ENCODE measurements at regions not wholly inside any gene's neighbourhood (a gene's known extent, or its start where the extent isn't known, plus 50 kb on each side); places are given as distances from the start of the nearest gene placed in this dataset.

- no peak for TF ChIP-seq CTCF (IDR thresholded peaks at IDR 0.05; ENCODE audit: control insufficient read depth, extremely low read depth, insufficient read depth)
- DNase-seq (ENCODE audit: low read depth) = no peak
- no peak overlapping the region for H3K4me3 ChIP-seq (ENCODE audit: low read depth, low read length)
Measured at GRCh38 chr13:58181111-58181510, 549.6 kb downstream of the PCDH17 start.

GRCh38 chr13:58187881-58188280 is 556.3 kb downstream of the PCDH17 start:
- DNase-seq (ENCODE audit: low read depth) = no peak
- TF ChIP-seq CTCF (IDR thresholded peaks at IDR 0.05; ENCODE audit: control insufficient read depth, extremely low read depth, insufficient read depth) = no peak
- no peak overlapping the region for H3K4me3 ChIP-seq (ENCODE audit: low read depth, low read length)

GRCh38 chr13:58190577-58190976 is 559.0 kb downstream of the PCDH17 start:
- no peak for TF ChIP-seq CTCF (IDR thresholded peaks at IDR 0.05; ENCODE audit: control insufficient read depth, extremely low read depth, insufficient read depth)
- no peak overlapping the region for H3K4me3 ChIP-seq (ENCODE audit: low read depth, low read length)
- DNase-seq (ENCODE audit: low read depth) = no peak

GRCh38 chr13:58191754-58192153 is 560.2 kb downstream of the PCDH17 start:
- no peak for TF ChIP-seq CTCF (IDR thresholded peaks at IDR 0.05; ENCODE audit: control insufficient read depth, extremely low read depth, insufficient read depth)
- no peak overlapping the region for H3K4me3 ChIP-seq (ENCODE audit: low read depth, low read length)
- DNase-seq (ENCODE audit: low read depth) = no peak

- no peak overlapping the region for H3K4me3 ChIP-seq (ENCODE audit: low read depth, low read length)
- DNase-seq (ENCODE audit: low read depth) = no peak
- TF ChIP-seq CTCF (IDR thresholded peaks at IDR 0.05; ENCODE audit: control insufficient read depth, extremely low read depth, insufficient read depth) = no peak
Measured at GRCh38 chr13:58202099-58202498, 570.6 kb downstream of the PCDH17 start.

GRCh38 chr13:58207501-58207900 is 576.0 kb downstream of the PCDH17 start:
- no peak for DNase-seq (ENCODE audit: low read depth)
- no peak for TF ChIP-seq CTCF (IDR thresholded peaks at IDR 0.05; ENCODE audit: control insufficient read depth, extremely low read depth, insufficient read depth)
- no peak overlapping the region for H3K4me3 ChIP-seq (ENCODE audit: low read depth, low read length)

- TF ChIP-seq CTCF (IDR thresholded peaks at IDR 0.05; ENCODE audit: control insufficient read depth, extremely low read depth, insufficient read depth) = no peak
- no peak overlapping the region for H3K4me3 ChIP-seq (ENCODE audit: low read depth, low read length)
- no peak for DNase-seq (ENCODE audit: low read depth)
Measured at GRCh38 chr13:58235454-58235853, 603.9 kb downstream of the PCDH17 start.

Data from LNCaP clone FGC (cell line).